CD4-positive, CD25-positive, alpha-beta regulatory T cell (primary cell): ENCODE measurements at regions not wholly inside any gene's neighbourhood (a gene's known extent, or its start where the extent isn't known, plus 50 kb on each side); places are given as distances from the start of the nearest gene placed in this dataset.
"Not testable (repeated sequence)": the region's sequence is repeated elsewhere in the genome, so short reads cannot be mapped to it uniquely, and the experiment has no call there.

Source experiments
- ATAC-seq, 2 donors: fragments of 150-1000 bp; cut with Tn5 transposase; one replicate each; pipeline ENCODE4 v1.10.0; 2021; ENCODE audit warnings: low read depth in 2 of 2, moderate number of reproducible peaks in 2 of 2, moderate library complexity in 1 of 2
- DNase-seq, 3 donors: peaks; one replicate each; pipeline versions ENCODE4 v3.0.0 to v3.0.0-alpha.2; 2012 to 2022; ENCODE audit warnings: mixed read lengths in 1 of 3
- H3K27ac ChIP-seq: one replicate; pipeline ENCODE4 v1.7.0; 2013; ENCODE audit warnings: mild to moderate bottlenecking, low read length; ENCODE audit not compliant: insufficient read depth, poor library complexity, severe bottlenecking
- H3K27me3 ChIP-seq: one replicate; pipeline ENCODE4 v1.7.0; 2013; ENCODE audit warnings: low read length; ENCODE audit not compliant: control insufficient read depth, insufficient read depth
- H3K36me3 ChIP-seq: one replicate; pipeline ENCODE4 v1.7.0; 2013; ENCODE audit warnings: mild to moderate bottlenecking, low read length, moderate library complexity; ENCODE audit not compliant: control insufficient read depth, insufficient read depth
- H3K4me1 ChIP-seq: 2 replicates; pipeline ENCODE4 v1.7.0; 2013; ENCODE audit warnings: mild to moderate bottlenecking, low read length; ENCODE audit not compliant: insufficient read depth, control insufficient read depth, poor library complexity, severe bottlenecking
- H3K4me3 ChIP-seq: one replicate; pipeline ENCODE4 v1.7.0; 2013; ENCODE audit warnings: low read depth, mild to moderate bottlenecking, low read length, moderate library complexity
- H3K9me3 ChIP-seq, 2 experiments: 1 replicate in 1 of 2; 2 replicates in 1 of 2; pipeline ENCODE4 v1.7.0; 2013; ENCODE audit warnings: low read length in 2 of 2, mild to moderate bottlenecking in 1 of 2, moderate library complexity in 1 of 2; ENCODE audit not compliant: control insufficient read depth in 2 of 2
- H3K27ac Mint-ChIP-seq, 3 donors: one replicate each; pipeline ENCODE4 v1.8.0; 2020 to 2022; ENCODE audit warnings: mild to moderate bottlenecking in 3 of 3, mixed read lengths in 3 of 3, moderate library complexity in 2 of 3
- H3K27me3 Mint-ChIP-seq: one replicate; pipeline ENCODE4 v1.8.0; 2022; ENCODE audit warnings: mild to moderate bottlenecking, mixed read lengths
- H3K36me3 Mint-ChIP-seq: one replicate; pipeline ENCODE4 v1.8.0; 2020; ENCODE audit warnings: mixed read lengths
- H3K4me1 Mint-ChIP-seq, 4 donors: one replicate each; pipeline ENCODE4 v1.8.0; 2020 to 2022; ENCODE audit warnings: mixed read lengths in 4 of 4, mild to moderate bottlenecking in 1 of 4
- H3K4me3 Mint-ChIP-seq, 4 donors: one replicate each; pipeline ENCODE4 v1.8.0; 2020 to 2022; ENCODE audit warnings: mild to moderate bottlenecking in 4 of 4, mixed read lengths in 4 of 4, moderate library complexity in 3 of 4
- H3K9me3 Mint-ChIP-seq, 7 donors: one replicate each; pipeline ENCODE4 v1.8.0; 2020 to 2022; ENCODE audit warnings: mixed read lengths in 7 of 7, mild to moderate bottlenecking in 3 of 7, moderate library complexity in 2 of 7

DNA sequence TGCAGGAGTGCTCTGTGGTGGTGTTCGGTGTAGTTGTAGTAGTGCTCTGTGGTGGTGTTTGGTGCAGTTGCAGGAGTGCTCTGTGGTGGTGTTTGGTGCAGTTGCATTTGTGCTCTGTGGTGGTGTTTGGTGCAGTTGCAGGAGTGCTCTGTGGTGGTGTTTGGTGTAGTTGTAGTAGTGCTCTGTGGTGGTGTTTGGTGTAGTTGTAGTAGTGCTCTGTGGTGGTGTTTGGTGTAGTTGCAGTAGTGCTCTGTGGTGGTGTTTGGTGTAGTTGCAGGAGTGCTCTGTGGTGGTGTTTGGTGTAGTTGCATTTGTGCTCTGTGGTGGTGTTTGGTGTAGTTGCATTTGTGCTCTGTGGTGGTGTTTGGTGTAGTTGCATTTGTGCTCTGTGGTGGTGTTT lies 706.9 kb upstream of the FRG1 start:
- not testable (repeated sequence) for H3K36me3 Mint-ChIP-seq, H3K4me1 ChIP-seq

DNA sequence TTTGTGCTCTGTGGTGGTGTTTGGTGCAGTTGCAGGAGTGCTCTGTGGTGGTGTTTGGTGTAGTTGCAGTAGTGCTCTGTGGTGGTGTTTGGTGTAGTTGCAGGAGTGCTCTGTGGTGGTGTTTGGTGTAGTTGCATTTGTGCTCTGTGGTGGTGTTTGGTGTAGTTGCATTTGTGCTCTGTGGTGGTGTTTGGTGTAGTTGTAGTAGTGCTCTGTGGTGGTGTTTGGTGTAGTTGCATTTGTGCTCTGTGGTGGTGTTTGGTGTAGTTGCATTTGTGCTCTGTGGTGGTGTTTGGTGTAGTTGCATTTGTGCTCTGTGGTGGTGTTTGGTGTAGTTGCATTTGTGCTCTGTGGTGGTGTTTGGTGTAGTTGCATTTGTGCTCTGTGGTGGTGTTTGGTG lies 705.7 kb upstream of the FRG1 start:
- H3K4me3 ChIP-seq, ATAC-seq, H3K9me3 Mint-ChIP-seq, H3K4me1 Mint-ChIP-seq, H3K27ac Mint-ChIP-seq, H3K36me3 Mint-ChIP-seq, H3K4me3 Mint-ChIP-seq, H3K9me3 ChIP-seq, H3K27me3 Mint-ChIP-seq, H3K4me1 ChIP-seq, H3K36me3 ChIP-seq, H3K27me3 ChIP-seq, H3K27ac ChIP-seq: not testable (repeated sequence)
- DNase-seq, result peak in 1 of 3 donors; percentile 5

More for the DNA sequence above, 706.9 kb upstream of the FRG1 start:
- H3K36me3 ChIP-seq, H3K27me3 Mint-ChIP-seq, H3K27me3 ChIP-seq, H3K4me1 Mint-ChIP-seq, H3K4me3 Mint-ChIP-seq, H3K27ac Mint-ChIP-seq, H3K9me3 ChIP-seq, H3K9me3 Mint-ChIP-seq, H3K4me3 ChIP-seq, ATAC-seq, H3K27ac ChIP-seq: not testable (repeated sequence)
- peak in 1 of 3 donors; percentile 7 for DNase-seq

DNA sequence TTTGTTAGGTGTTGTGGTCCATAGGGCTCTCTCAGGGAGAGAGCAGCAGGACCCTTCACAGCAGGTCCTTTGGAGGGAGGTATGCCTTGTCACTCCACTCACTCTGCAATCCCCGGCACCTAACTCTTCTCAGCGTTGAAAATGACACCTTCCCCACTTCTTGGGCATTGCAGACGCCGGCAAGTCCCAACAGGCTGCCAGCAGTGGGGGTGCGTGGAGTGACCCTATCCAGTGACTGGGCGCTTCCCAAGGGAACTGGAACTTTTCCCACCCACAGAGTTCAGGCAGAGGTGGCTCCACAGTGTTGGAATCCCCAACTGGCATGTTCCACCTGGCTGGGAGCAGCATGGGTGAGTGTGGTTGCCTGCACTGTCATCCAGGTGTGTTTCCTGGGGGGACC lies 705.1 kb upstream of the FRG1 start:
- Mint-ChIP-seq H3K4me3 (no peak overlapping the region), H3K36me3 (no peaks in the 10 kb centered on the region), H3K27ac (no peak overlapping the region), H3K27me3 (no peaks in the 10 kb centered on the region), H3K4me1 (no peaks in the 10 kb centered on the region), H3K9me3 (peaks cover 0 to 4% (median 3%) of the 10 kb centered on the region in 7 donors)
- ATAC-seq, result no peak
- Histone ChIP-seq H3K27me3 (no peaks in the 10 kb centered on the region), H3K9me3 (no peaks in the 10 kb centered on the region), H3K4me3 (no peak overlapping the region), H3K36me3 (no peaks in the 10 kb centered on the region), H3K27ac (no peak overlapping the region), H3K4me1 (no peaks in the 10 kb centered on the region)
- no peak for DNase-seq

DNA sequence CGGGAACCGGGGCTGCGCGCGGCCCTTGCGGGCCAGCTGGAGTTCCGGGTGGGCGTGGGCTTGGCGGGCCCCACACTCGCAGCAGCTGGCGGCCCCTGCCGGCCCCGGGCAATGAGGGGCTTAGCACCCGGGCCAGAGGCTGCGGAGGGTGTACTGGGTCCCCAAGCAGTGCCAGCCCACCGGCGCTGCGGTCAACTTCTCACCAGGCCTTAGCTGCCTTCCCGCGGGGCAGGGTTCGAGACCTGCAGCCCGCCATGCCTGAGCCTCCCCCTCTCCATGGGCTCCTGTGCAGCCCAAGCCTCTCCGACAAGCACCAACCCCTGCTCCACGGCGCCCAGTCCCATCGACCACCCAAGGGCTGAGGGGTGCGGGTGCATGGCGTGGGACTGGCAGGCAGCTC lies 704.4 kb upstream of the FRG1 start:
- H3K36me3 ChIP-seq, ATAC-seq, H3K27ac Mint-ChIP-seq, H3K4me1 ChIP-seq, H3K27me3 ChIP-seq, DNase-seq, H3K4me3 Mint-ChIP-seq, H3K4me3 ChIP-seq, H3K27me3 Mint-ChIP-seq, H3K4me1 Mint-ChIP-seq, H3K27ac ChIP-seq, H3K36me3 Mint-ChIP-seq, H3K9me3 Mint-ChIP-seq, H3K9me3 ChIP-seq: not testable (repeated sequence)

DNA sequence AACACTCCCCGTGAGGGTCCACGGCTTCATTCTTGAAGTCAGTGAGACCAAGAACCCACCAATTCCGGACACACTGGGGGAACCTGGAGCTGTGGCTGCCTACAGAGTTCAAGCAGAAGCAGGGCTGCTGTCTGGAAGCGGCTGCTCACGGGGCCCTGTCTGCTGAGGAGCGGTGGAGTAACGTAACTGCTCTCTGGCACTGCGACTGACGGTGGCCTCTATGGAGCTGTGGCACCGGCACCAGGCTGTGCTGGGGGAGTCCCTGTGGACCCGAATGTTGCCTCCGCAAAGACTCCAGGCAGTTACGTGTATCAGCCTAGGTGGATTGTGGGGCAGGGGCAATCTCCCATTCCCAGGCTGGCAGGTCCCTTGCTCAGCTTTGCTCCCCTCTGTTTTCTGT lies 703.3 kb upstream of the FRG1 start:
- Mint-ChIP-seq H3K9me3 (peaks cover 0 to 6% (median 3%) of the 10 kb centered on the region in 7 donors), H3K27me3 (no peaks in the 10 kb centered on the region), H3K4me1 (no peaks in the 10 kb centered on the region), H3K4me3 (no peak overlapping the region), H3K27ac (no peak overlapping the region), H3K36me3 (no peaks in the 10 kb centered on the region)
- H3K4me1 ChIP-seq, result no peaks in the 10 kb centered on the region
- H3K27ac ChIP-seq, result no peak overlapping the region
- no peaks in the 10 kb centered on the region for H3K27me3 ChIP-seq
- no peaks in the 10 kb centered on the region for H3K9me3 ChIP-seq
- no peaks in the 10 kb centered on the region for H3K36me3 ChIP-seq
- ATAC-seq, result no peak
- no peak overlapping the region for H3K4me3 ChIP-seq
- no peak for DNase-seq

DNA sequence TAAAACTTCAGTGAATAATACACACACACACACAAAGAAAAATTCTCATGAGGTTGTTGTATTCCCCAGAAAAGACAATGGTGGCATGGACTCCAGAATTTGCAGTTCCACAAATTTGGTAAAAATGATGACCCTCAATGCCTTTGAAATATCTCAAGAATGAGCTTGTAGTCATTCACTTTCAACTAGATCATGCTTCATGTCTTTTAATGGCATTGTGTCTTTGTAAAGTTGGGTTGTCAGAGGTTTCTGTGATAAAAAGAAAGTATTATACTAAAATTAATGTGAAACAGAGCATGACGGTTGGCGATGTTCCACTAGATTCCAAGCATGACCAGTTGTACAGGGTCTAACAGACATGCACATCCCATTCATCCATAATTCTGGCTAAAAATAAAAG lies 685.0 kb upstream of the FRG1 start:
- ATAC-seq (no peak), DNase-seq (no peak)
- Histone ChIP-seq H3K36me3 (no peaks in the 10 kb centered on the region), H3K27me3 (no peaks in the 10 kb centered on the region), H3K27ac (no peak overlapping the region), H3K9me3 (peaks cover 0 to 1% of the 10 kb centered on the region in 2 experiments), H3K4me1 (no peaks in the 10 kb centered on the region), H3K4me3 (no peak overlapping the region)
- H3K9me3 Mint-ChIP-seq, result peaks cover 0 to 26% (median 8%) of the 10 kb centered on the region in 7 donors
- no peaks in the 10 kb centered on the region for H3K36me3 Mint-ChIP-seq
- H3K27ac Mint-ChIP-seq, result no peak overlapping the region
- H3K27me3 Mint-ChIP-seq, result no peaks in the 10 kb centered on the region
- no peak overlapping the region for H3K4me3 Mint-ChIP-seq
- no peaks in the 10 kb centered on the region for H3K4me1 Mint-ChIP-seq

DNA sequence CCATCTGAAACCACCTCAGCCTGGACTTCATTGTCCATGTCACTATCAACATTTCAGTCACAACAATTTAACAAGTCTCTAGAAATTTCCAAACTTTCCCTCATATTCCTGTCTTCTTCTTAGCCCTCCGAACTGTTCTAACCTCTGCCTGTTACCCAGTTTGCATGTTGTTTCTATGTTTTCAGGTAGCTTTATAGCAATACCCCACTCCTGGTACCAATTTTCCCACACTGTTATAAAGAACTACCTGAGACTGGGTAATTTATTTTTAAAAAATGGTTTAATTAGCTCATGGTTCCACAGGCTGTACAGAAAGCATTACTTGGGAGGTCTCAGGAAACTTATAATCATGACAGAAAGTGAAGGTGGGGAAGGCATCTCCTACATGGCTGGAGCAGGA lies 679.2 kb upstream of the FRG1 start:
- Mint-ChIP-seq H3K4me3 (no peak overlapping the region), H3K27ac (no peak overlapping the region), H3K9me3 (peaks cover 0 to 22% (median 10%) of the 10 kb centered on the region in 7 donors), H3K27me3 (no peaks in the 10 kb centered on the region), H3K4me1 (no peaks in the 10 kb centered on the region), H3K36me3 (no peaks in the 10 kb centered on the region)
- DNase-seq (no peak), ATAC-seq (no peak)
- no peak overlapping the region for H3K4me3 ChIP-seq
- H3K27ac ChIP-seq, result no peak overlapping the region
- no peaks in the 10 kb centered on the region for H3K4me1 ChIP-seq
- peaks cover 0 to 1% of the 10 kb centered on the region in 2 experiments for H3K9me3 ChIP-seq
- H3K27me3 ChIP-seq, result no peaks in the 10 kb centered on the region
- no peaks in the 10 kb centered on the region for H3K36me3 ChIP-seq

DNA sequence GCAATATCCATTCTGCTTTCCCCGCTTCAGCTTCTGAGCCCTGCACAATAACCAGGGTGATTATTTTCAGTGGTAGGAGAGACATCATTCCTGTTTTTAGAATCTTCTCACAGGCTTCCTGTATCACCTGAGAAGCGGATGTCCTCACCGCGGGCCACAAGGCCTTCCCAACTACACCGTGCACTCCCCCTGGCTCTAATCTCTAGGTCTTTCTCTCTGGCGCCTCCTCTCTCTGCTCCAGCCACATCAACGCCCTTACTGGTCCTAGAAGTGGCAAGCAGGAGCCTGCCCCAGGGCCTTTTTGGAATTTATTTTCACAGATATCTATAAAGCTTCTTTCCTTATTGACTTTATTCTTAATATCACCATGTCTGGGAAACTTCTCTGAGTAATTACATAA lies 675.2 kb upstream of the FRG1 start:
- Mint-ChIP-seq H3K27me3 (no peaks in the 10 kb centered on the region), H3K4me3 (no peak overlapping the region), H3K27ac (no peak overlapping the region), H3K4me1 (no peaks in the 10 kb centered on the region), H3K9me3 (peaks cover 0 to 27% (median 17%) of the 10 kb centered on the region in 7 donors), H3K36me3 (no peaks in the 10 kb centered on the region)
- ATAC-seq (no peak), DNase-seq (no peak)
- Histone ChIP-seq H3K4me1 (no peaks in the 10 kb centered on the region), H3K27ac (no peak overlapping the region), H3K4me3 (no peak overlapping the region), H3K9me3 (no peaks in the 10 kb centered on the region), H3K27me3 (no peaks in the 10 kb centered on the region), H3K36me3 (no peaks in the 10 kb centered on the region)
